ENCODE measurements at regions not wholly inside any gene's neighbourhood (a gene's known extent, or its start where the extent isn't known, plus 50 kb on each side); places are given as distances from the start of the nearest gene placed in this dataset.
A peak's percentile ranks its signal among the peaks of the same experiment; 100 is the strongest.

DNA sequence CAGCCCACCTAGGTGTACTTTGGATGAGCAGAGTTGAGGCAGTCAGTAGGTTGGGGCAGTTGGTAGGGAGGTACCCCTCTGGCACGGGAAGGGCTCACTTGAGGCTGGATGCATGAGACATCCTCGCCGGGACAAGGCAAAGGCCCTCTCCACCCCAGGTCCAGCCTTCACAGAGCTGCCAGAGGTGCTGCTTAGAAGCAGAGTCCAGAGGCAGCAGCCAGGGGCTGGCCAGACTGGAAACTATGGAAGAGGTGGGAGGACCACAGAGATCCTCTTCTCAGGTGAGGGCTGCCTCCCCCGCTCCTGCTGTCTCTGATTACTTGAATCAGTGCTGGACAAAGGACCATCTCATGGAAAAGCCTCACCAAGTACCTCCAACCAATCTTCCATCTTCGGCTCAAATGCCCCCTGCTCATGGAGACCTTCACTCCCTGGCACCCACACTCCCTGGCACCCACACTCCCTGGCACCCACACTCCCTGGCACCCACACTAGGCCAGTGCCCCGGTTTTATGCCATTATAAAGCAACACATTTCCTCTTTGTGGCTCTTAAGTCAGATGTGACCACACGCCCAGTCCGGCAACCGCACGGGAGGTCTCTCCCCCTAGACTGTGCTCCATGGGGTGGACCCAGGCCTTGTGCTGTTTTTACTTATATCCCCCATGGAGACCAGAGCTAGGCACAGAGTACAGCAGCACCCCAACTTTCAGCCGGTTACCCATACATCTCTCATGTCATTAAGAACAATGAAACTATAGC lies 100.1 kb downstream of the YTHDF1 start:
- no peak for DNase-seq

DNA sequence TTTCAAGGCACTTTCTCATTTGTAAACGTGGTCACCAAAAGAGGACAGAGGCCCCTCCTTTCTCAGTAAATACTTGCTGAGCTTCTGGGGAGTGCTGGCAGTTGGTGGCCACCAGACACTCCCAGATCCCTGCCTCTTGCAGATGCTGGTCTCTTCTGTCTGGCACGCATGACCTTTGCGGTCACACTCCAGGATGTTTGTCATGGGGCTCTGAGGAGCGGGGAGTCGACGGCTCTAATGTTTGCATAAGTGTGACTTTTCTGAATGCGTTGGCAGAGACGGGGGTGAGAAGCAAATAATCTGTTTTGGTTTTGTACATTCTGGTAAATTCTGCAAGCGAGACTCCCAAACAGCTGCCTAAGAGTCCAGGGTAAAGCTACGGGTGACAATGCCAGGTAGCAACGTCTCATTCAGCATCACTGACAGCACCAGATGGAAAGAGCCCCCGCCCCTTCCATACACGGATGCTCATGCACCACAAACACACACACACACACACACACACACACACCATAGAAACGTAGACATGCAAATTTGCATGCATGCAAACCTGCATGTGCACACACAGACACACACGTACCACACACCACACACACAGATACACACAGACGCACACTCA lies 101.1 kb downstream of the YTHDF1 start:
- no peak for DNase-seq

DNA sequence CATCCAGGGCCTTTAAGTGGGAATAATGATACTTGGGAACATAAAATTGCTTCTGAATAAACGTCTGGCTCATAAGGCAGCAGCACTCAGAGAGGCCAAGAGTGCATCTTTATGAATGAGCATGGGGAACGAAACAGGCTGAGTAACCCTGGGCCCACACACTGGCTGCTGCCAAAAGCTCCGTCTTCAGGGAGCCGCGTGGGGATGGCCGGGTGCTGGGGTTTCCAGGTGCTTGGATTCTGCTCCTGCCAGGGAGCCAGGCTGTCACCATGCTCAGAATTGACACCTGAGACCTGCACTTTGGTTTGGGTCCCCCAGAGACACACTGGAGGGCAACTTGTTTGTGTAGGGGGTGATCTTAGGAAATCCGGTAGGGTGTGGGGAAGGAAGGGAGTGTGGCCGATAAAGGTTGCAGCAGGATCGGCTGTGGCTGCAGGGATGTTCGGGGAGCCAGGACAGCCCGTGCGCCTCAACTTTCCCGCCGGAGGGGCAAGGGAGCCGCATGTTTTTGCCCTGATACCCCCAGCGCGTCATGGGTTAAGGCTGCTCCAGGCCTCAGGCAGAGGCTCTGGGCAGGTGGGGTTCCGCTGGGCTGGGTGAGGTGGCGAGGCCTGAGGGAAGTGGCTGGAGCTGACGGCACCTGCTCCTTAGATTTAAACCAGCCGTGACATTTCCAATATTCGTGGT lies 101.8 kb downstream of the YTHDF1 start:
- no peak for DNase-seq

DNA sequence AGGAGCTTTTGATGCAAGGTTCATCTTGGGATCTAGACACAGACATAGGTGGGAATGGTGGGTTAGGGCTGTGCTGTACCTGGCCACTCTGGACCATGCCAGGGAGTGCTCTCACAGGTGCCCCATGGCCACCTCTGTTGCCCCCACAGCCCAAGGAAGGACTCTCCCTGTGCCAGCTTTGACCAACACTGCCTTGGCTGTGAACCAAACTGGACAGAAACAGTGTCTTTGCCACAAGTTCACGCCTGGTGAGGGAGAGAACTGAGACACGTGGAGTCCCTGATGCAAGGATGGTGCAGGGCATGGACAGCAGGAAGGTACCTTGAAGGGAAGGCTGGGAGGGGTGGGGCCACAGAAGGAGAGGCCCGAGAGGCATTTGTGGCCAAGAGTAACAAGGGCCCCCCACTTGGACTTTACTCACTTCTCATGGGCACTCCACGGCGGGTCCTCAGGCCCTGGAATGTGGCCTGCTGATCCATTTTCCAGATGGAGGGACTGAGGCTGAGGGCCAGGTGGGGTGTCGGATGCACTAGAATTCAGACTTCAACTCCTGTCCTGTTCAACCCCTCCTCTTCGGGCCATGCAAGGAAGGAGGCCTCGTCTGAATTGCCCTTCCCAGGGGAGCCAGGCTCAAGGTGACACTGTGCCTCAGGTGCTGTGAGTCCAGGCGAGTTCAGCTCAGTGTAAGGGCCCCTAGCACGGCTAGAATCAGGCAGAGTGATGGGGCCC lies 103.3 kb downstream of the YTHDF1 start:
- no peak for DNase-seq

DNA sequence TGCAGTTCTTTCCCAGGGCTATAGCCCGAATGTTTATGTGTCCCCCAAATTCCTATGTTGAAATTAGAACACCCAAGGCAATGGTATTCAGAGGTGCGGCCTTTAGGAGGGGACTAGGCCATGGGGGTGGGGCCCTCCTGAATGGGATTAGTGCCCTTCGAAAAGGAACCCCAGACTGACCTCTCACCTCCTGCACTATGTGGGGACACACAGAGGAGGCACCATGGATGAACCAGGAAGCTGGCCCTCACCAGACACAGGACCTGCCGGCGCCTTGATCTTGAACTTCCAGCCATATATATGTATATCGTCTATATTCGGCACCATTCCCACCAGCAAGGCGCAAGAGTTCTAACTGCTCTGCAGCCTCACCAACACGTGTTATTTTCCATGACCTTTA lies 101.5 kb upstream of the BHLHE23 start:
- DNase-seq = no peak

DNA sequence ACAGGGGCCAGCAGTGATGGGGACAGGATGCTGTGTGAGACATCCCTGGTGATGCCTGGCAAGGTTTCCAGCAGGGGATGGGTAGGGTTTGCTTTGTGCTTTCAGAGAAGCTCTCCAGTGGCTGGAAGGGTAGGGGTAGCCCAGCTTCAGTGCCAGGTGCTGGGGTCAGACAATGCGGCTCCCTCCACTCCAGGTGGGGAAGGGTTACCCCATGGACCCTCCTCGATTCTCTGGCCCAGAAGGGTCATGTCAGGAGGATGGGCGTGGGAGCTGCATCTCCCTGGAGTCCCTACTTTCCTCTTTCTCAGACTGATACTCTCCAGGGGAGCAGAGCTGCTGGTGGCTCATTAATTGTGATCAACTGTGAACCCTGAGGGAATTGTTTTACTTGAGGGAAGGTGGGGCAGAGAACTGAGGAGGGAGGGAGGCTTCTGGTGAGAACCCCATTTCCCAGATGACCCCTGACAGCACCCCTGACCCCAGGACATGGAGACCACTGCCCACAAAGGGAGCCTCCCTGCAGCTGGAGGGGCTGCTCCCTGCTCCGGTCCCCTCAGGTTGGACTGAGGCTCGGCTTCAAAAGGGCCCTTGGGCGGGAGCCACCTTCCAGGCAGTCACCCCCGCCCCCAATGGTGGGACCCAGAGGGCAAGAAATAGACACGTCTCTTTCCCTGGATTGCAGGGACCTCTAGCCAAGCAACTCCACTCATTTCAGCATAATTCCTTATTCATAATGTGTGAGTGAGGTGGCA lies 100.9 kb upstream of the BHLHE23 start:
- DNase-seq = no peak

DNA sequence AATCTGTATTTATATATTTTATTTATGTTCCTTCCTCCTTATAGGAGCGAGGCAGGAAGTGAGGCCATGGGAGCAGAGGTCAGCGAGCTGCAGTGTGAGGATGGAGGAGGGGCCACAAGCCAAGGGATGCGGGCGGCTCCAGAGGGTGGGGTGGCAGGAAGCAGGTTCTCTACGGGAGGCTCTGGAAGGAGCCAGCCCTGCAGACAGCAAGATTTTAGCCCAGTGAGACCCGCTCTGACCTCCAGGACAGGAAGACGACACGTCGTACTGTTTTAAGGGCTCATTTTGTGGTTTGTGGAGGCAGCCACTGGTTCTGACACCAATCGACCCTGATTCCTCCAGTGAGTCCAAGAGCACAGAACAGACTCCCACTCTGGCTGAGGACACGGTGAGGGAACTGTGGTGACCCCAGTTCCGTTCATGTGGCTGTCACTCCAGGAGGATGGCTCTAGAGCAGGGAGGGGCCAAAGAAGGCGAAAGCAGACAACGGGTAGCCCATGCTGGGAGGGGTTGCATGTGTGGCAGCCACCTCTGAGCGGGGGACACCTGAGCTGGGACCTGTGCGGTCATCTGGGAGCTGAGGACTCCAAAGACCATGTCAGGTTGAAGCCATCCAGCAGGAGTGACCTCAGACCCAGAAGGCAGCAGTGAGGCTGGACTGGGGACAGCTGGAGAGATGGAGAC lies 100.1 kb upstream of the BHLHE23 start:
- no peak for DNase-seq

DNA sequence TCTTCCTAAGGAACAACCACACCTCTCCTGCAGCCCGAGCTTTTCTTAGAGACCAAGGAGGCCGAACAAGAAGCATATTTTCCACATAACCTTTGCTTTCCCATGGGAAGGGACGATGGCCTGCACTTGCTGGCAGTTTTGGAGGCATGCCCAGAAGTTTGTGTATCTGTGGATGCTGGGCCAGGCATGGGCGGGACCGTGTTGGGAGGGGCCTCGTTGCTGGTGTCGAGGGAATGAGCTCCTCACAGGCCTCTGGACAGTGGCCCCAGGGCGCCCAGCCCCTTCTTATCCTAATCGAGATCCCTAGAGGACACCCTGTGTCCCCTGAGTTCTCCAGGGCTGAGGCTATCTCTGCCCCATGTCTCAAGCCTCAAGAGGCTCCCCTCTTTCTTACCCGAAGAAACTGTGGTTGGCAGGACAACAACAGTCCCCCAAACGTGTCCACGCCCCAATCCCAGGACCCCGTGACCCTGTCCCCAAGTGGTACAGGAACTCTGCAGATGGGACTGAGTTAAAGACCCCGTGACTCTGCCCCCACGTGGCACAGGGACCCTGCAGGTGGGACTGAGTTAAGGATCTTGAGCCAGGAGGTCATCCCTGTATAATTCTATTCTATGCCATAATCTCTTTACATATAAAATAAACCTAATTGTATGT lies 99.5 kb upstream of the BHLHE23 start:
- no peak for DNase-seq

DNA sequence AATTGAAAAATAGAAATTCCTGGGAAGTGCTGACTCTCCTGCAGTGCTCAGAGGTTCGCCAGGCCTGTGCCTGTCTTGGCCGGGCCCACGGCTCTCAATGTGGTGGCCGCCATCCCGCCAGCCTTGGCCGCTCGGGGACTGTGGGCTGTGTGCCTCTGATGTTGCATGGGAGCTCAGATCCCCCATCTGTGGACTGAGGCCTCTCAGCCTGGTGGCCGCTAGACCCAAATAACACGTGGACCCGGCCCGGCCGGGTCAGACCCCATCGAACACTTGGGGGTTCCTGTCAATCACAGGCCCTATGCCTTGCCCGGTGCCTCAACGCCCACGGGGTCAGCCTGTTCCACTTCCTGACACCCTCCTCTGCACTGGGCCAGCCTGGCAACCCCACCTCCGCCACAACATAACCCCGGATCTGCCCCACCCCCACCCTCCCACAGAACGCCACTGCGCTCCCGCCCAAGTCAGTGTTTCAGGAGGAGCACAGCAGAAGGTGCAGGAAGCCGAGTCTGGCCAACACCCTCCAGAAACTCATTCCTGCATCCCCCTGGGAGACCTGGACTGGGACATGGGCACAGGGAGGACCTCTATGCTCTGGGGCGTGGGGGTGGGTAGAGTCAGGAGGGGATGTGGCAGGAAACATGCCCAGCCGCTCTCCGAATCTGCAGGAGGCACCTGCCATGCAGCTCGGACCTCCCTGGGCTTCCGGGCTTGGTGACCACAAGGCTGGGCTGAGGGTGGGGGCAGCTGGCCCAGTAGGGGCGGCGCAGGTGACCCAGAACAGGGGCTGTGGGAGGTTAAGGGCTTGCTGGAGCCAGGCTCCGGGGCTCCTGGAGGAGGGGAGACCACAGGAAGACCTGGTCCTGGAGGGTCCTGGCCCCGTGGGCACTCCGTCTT lies 98.7 kb upstream of the BHLHE23 start:
- no peak for DNase-seq

DNA sequence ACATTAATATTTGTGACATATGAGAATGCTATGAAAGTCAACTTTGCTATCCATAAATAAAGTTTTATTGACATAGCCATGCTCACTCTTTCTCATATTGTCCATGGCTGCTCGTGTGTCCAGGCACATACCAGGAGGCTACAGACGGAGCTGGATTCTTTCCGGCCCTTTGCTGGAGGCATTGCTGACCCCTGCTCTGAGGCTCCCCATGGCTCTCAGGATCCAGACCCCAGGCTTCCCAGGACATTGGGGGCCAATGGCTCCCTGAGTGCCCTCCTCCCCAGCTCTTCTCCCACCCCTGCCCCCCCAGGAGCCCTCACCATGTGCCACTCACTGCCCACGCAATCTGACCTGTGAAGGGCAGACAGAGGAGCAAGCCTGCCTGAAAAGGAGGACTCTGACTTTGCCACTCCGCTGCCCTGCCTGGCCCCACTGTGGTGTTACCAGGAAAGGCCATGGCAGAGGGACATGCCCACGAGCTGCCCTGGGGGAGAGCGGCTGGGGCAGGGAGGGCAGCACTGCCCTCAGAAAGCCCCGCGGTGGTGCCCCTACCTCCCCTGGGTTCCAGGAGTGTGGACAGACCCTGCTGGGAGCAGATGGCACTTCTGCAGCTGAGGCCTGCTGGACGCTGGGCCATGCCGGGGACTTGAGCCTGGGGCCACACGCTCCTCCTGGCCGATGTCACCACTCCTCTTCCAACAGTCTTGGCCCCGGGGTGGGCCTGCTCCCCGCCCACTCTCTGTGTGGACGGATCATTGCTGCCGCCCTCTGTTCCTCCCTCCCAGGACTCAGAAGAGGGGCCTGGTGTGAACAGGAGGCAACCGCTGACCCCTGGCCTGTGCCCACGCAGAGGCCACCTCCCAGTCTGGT lies 97.8 kb upstream of the BHLHE23 start:
- DNase-seq = no peak

DNA sequence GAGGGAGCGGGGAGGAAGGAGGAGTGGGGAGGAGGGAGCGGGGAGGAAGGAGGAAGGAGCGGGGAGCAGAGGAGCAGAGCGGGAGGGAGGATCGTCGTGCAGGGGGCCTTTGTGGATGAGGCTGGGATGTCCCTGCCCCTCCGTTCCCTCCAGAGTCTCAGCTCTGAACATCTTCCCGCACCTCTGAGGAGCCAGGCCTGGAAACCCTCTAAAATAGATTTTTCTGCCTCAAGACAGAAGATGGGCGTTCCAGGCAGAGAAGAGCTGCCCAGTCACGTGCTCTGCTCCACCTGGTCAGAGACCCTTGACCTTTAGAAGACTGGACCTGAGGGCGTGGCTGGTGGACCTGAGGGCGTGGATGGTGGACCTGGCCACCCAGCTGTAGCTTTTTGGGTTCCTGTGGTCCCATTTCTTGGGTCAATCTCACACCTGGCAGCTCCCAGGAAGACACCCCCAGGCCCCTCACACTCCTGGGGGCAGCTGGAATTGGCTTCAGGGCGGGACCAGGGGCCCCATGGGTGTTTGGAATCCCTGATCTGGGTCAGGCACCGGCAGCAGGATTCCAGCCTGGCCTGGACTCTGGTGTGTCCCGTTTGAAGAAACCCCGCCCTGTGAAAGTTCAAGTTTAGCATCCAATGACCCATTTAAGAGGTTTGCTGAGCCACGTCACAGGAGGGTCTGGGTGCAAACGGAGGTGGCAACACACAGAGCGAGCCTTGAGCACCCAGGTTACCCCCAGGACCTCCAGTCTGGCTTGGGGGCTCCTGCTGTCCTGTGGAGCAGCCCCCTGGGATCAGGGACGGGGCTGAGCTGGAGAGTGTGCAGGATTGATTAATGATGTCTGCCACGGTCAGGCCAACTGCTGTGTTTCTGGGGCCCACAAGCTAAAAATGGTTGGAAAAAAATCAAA lies 96.9 kb upstream of the BHLHE23 start:
- no peak for DNase-seq

DNA sequence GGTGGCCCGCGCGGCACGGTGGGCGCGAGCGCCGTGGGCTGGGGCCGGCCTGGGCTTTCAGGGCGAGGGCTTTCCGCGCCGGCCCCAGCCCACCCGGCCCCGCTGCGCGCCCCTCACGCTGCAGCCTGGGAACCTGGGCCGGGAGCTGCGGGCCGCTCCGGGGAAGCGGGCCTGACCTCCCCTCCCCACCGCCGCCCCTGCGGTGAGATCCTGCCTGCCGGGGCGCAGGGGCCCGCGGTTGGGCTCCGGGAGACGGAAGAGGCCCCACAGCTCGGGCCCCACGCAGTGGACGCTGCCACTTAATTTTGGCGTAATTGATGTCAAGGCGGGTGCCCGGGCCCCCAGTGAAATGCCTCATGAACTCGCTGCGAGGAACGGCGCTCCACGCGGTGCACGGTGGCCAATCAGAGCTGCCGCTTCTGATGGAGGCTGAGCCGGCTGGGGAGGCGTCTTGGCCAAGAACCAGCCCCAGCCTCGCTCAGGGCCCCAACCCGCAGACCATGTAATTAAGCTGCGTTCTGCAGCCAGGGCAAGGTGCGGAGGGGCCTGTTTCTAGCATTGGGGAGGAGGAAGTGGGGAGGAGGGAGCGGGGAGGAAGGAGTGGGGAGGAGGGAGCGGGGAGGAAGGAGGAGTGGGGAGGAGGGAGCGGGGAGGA lies 96.1 kb upstream of the BHLHE23 start:
- peak; percentile 50 for DNase-seq

DNA sequence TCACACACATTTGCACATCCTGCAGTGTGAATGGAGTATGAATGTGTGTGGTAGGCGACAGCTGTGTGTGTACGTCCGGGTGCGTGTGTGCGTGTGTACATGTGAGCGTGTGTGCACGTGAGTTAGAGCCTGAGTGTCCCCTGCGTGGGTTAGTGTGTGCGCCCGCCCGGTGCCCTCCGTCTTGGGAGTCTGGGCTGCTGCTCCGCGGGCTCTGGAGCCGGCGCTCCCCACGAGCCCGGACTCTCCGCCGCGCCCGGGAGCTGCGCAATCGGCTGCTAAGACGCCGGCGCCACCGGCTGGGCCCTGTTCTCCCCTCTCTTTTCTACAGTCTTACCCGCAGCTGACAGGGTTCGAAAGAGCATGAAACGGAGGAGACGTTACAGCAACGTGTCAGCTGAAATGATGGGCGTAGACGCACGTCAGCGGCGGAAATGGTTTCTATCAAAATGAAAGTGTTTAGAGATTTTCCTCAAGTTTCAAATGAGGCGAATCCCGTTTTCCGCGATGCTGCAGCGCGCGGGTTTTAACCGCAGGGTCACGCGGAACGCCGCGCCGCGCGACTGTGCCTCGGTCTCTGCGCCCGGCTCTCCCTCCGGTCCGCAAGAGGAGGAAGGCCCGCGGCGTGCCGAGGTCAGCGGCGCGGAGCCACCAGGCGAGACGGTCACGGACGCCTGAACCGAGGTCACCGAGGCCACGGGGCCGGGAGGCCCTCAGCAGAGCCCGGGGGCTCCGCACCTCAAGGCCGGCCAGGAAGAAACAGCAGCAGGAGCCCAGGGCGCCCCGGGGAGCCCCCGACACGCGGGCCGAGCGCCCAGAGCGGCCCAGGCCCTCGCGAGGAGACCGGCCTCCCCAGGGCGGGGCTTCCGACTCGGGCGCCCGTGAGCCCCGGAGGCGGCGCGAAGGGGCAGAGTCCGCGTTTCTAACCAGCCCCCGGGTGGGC lies 95.3 kb upstream of the BHLHE23 start:
- peak; percentile 53 for DNase-seq

DNA sequence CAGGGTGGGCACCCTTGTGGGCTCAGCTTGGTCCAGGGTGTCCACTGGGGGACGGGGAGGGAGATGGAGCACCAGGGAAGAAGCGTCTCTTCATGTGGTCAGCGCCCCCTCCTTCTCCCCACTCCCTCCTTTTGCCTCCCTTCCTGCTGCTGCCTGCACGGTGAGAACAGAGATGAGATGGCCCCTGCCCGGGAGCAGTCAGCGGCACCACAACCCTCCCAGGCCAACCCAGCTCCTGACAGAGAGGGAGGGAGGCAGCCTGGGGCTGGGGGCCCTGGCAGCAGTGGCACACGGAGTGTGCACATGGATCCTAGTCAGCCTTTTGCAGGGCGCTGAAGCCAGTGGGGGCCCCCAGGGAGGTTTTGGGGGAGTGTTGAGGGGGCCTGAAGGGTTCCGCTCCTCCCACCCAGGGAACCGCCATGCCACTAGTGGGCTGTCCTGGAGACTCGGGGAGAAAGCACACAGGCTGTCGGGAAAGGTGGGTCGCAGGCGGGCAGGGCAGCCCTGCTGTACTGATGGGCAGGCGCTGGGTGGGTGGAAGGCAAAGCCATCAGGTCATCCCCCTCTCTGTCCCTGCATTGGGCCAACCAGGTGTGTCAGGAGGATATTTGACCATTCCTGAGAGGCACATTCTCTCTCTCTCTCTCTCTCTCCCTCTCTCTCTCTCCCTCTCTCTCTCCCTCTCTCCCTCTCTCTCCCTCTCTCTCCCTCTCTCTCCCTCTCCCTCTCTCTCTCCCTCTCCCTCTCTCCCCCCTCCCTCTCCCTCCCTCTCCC lies 94.3 kb upstream of the BHLHE23 start:
- DNase-seq = no peak

DNA sequence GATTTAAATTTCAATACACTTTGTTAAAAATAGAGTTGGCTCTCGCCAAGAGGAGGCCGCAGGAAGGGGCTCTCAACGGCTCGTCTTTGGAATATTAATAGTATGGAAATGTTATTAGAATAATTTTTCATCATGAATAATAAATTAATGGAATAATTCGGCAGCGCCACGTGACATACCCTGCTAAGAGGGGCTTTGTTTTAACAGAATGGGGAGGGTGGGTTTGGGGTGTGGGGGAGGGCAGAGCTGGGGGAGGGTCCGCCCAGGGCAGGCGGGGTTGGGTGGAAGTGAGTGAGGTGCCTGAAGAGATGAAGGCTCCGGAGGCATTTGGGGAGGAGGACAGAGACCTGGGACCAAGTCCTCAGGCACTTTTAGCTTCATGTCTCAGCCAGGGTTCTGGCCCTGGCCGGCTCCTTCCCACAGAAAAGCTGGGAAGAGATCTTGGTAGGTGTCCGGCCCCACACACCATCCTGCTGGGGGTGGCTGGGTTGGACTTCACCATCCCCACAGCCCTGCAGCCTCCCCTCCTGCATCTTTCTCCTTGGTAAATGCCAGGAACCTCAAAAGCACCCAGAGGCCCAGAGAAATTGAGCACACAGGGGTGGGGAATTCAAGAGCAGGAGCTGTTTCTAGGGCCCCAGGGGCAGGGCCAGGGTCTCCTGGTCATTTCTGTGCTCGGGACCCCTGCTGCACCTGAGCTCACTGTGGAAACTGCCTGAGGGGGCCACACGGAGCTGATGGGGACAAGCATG lies 93.6 kb upstream of the BHLHE23 start:
- DNase-seq = no peak

All from activated T-cell treated with anti-CD3 and anti-CD28 coated beads for 4 hours (primary cell).